ENCODE measurements at regions not wholly inside any gene's neighbourhood (a gene's known extent, or its start where the extent isn't known, plus 50 kb on each side); places are given as distances from the start of the nearest gene placed in this dataset.

DNA sequence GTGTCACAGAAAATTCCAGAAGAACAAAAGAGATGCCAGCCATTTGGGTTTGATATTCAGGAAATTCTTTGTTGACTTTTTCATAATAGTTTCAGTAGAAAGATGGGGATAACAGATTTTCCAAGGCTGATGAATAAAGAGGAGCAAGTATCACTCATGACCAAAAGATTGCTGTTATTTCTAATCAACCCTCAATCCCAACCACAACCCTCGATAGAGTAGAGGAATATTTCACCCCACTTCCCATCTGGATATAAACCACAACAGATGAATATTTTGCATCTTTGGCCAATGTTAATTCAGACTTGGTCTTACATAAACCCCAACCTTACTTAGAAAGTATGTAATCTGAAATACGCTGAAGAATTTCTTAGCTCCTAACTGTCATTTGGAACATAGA, 232.4 kb downstream of the SEC16B start:
- H3K4me3 Mint-ChIP-seq: no peak overlapping the region
- peaks cover 4% of the 10 kb centered on the region for H3K4me1 Mint-ChIP-seq (ENCODE audit: unreplicated experiment)
- no peak overlapping the region for H3K27ac Mint-ChIP-seq
- no peak for DNase-seq (ENCODE audit: extremely low spot score, unreplicated experiment)
- TF ChIP-seq, protein P1, sequence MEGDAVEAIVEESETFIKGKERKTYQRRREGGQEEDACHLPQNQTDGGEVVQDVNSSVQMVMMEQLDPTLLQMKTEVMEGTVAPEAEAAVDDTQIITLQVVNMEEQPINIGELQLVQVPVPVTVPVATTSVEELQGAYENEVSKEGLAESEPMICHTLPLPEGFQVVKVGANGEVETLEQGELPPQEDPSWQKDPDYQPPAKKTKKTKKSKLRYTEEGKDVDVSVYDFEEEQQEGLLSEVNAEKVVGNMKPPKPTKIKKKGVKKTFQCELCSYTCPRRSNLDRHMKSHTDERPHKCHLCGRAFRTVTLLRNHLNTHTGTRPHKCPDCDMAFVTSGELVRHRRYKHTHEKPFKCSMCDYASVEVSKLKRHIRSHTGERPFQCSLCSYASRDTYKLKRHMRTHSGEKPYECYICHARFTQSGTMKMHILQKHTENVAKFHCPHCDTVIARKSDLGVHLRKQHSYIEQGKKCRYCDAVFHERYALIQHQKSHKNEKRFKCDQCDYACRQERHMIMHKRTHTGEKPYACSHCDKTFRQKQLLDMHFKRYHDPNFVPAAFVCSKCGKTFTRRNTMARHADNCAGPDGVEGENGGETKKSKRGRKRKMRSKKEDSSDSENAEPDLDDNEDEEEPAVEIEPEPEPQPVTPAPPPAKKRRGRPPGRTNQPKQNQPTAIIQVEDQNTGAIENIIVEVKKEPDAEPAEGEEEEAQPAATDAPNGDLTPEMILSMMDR (conservative IDR thresholded peaks at IDR 0.05): no peak
- no peaks in the 10 kb centered on the region for H3K36me3 Mint-ChIP-seq
- peaks cover 3% of the 10 kb centered on the region for H3K27me3 Mint-ChIP-seq
- H3K9me3 Mint-ChIP-seq: no peaks in the 10 kb centered on the region

DNA sequence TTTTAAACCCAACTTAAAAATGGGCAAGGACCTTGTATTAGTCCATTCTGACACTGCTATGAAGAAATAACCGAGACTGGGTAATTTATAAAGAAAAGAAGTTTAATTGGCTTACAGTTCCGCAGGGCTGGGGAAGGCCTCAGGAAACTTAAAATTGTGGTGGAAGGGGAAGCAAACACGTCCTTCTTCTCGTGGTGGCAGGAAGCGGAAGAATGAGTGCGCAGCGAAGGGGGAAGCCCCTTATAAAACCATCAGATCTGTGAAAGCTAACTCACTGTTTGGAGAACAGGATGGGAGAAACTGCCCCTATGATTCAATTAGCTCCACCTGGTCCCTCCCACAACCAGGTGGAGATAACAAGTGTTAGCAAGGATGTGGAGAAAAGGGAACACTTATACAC, 237.7 kb downstream of the SEC16B start:
- TF ChIP-seq, protein P1 (conservative IDR thresholded peaks at IDR 0.05): no peak
- H3K4me1 Mint-ChIP-seq (ENCODE audit: unreplicated experiment): no peaks in the 10 kb centered on the region
- DNase-seq (ENCODE audit: extremely low spot score, unreplicated experiment): no peak
- peaks cover 2% of the 10 kb centered on the region for H3K27me3 Mint-ChIP-seq
- no peaks in the 10 kb centered on the region for H3K9me3 Mint-ChIP-seq
- no peak overlapping the region for H3K4me3 Mint-ChIP-seq
- no peak overlapping the region for H3K27ac Mint-ChIP-seq
- no peaks in the 10 kb centered on the region for H3K36me3 Mint-ChIP-seq

DNA sequence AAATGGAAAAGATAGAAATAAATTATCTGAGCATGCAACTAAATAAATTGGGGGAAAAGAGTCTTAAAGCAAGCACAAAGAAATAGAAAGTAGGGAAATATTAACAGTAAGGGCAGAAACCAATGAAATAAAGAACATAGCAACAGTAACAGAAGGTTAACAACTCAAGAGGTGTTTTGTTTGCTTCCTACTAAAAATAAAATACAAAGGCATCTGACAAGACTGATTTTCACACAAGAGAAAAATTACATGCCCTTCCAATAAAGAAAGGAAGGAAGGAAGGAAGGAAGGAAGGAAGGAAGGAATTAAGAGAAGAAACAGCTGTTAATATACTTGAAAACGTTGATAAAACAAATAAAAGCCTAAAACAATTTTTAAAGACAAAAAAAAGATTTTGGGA, 240.2 kb downstream of the SEC16B start:
- H3K27ac Mint-ChIP-seq: no peak overlapping the region
- TF ChIP-seq, protein P1 (conservative IDR thresholded peaks at IDR 0.05): no peak
- no peaks in the 10 kb centered on the region for H3K27me3 Mint-ChIP-seq
- no peaks in the 10 kb centered on the region for H3K4me1 Mint-ChIP-seq (ENCODE audit: unreplicated experiment)
- H3K4me3 Mint-ChIP-seq: no peak overlapping the region
- H3K9me3 Mint-ChIP-seq: peaks cover 11% of the 10 kb centered on the region
- H3K36me3 Mint-ChIP-seq: no peaks in the 10 kb centered on the region
- DNase-seq (ENCODE audit: extremely low spot score, unreplicated experiment): no peak

DNA sequence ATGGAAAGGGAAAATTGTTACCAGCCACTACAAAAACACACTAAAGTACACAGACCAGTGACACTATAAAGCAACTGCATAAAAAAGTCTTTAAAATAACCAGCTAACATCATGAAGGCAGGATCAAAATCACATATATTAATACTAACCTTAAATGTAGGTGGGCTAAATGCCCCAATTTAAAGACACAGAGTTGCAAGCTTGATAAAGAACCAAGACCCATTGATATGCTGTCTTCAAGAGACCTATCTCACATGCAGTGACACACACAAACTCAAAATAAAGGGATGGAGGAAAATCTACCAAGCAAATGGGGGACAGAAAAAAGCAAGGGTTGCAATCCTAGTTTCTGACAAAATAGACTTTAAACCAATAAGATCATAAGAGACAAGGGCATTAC, 246.3 kb downstream of the SEC16B start:
- Mint-ChIP-seq H3K27ac (no peak overlapping the region), H3K27me3 (peaks cover 3% of the 10 kb centered on the region), H3K4me3 (no peak overlapping the region), H3K36me3 (no peaks in the 10 kb centered on the region), H3K9me3 (peaks cover 18% of the 10 kb centered on the region), H3K4me1 (ENCODE audit: unreplicated experiment) (no peaks in the 10 kb centered on the region)
- TF ChIP-seq, protein P1 (conservative IDR thresholded peaks at IDR 0.05): no peak
- DNase-seq (ENCODE audit: extremely low spot score, unreplicated experiment): no peak

DNA sequence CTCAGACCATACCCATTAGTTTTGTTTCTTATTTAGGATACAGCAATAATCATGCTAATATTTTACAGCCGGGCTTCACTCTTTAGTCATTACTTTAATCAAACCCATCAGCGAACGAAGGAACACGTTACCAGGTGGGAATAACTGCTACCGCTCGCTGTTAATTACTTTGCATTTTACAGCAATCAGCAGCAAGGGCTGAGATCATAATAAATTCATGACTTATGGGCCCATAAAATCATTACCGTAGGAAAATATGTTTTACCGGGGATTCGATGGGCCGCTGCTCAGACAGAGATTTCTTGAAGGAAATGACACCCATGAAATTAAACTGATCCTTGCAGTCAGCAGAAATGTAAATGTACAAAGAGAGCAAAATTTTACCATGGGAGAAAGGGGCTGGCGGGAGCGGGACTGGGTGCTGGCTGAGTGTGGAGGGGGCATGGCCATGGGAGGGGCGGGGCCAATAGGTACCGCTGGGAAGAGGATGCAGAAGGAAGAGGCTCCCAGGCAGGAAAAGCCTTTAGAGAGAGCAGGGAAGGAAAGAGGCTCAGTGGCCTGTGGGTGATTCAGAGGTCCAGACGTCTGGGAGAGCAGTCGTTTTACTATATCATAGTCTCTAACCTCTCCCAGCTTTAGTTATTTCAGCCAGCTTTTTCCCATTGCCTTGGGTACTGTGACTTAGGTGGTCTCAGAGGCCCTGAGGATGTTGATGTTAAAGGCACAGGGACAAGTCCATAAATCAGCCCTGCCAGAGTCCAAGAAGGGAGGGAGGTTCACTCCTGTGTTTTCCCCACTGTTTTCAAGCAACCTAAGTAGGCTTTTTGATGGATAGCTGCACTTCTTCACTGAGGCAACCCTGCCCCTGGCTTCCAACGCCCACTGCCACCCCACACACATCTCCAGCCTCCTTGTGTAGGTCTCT, 258.9 kb downstream of the SEC16B start:
- DNase-seq (ENCODE audit: extremely low spot score, unreplicated experiment): no peak
- H3K36me3 Mint-ChIP-seq: no peaks in the 10 kb centered on the region
- no peaks in the 10 kb centered on the region for H3K27me3 Mint-ChIP-seq
- H3K27ac Mint-ChIP-seq: no peak overlapping the region
- no peak overlapping the region for H3K4me3 Mint-ChIP-seq
- TF ChIP-seq, protein P1 (conservative IDR thresholded peaks at IDR 0.05): no peak
- H3K9me3 Mint-ChIP-seq: no peaks in the 10 kb centered on the region
- peaks cover 11% of the 10 kb centered on the region for H3K4me1 Mint-ChIP-seq (ENCODE audit: unreplicated experiment)
